Heart left ventricle (tissue), 13 donors: ENCODE measurements at regions not wholly inside any gene's neighbourhood (a gene's known extent, or its start where the extent isn't known, plus 50 kb on each side); places are given as distances from the start of the nearest gene placed in this dataset.

Experiments
- POLR2A ChIP-seq, 2 donors: fragments of 450-650 bp; IDR thresholded peaks; one replicate each; pipeline ENCODE4 v1.6.1; 2017; ENCODE audit warnings: antibody characterized with exemption in 2 of 2, mild to moderate bottlenecking in 2 of 2, moderate library complexity in 2 of 2
- TF ChIP-seq, protein P1 (sequence below), 12 donors: fragments of 200-600 bp; sonication (generic) in 4 of 12; IDR thresholded peaks; one replicate each; pipeline versions ENCODE4 v1.5.0 to v1.8.0; 2018 to 2022; ENCODE audit warnings: antibody characterized with exemption in 12 of 12, mild to moderate bottlenecking in 5 of 12
- donor health status: ischemic (EF 13 %, LVEDD 7.1; RV severe dilation, severe dysfunction).
- donor health status: DM: no; HTN: yes; CAD: no.
- donor health status: DM: no; HTN: no; CAD: no.
- donor health status: ischemic (EF 25% LVEDD 6.9; RV normal size, moderate dysfunction).
- donor health status: ischemic (EF 25% LVEDD 5.7; RV mildly dilated, moderate dysfunction).
- donor health status: ischemic (EF 35%, LVEDD 5.7; RV mildly dilated, moderate dysfunction).
- donor health status: nonischemic (EF 11% LVEDD 7.7; RV severe dilation, severe dysfunction).
- donor health status: DM: yes; HTN: yes; CAD: no.
- donor health status: PGD.
- donor health status: ischemic (EF 29% LVEDD 5.4; RV normal size, mild dysfunction).
- donor health status: nonischemic (EF 23%, LVEDD 6.1; RV moderate dilation, normal function).

DNA sequence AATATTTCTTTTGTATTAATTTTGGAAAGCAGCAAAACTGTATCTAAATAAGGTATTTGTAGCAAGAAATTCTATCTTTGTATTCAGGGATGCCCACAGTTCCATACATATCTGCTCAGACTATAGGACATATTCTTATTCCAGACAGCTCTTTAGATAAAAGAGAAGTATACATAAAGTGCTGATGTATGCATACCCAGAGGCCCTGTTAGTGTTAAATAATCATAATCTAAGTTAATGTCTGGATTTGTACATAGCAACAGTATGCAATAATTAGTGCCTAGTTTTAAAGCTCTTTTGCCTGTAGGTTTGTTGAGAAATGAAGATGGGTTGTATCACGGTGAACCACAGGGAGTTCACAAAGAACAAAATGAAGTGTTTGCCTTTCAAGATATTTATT is 428.0 kb upstream of the RGPD4 start:
- TF ChIP-seq, protein P1, sequence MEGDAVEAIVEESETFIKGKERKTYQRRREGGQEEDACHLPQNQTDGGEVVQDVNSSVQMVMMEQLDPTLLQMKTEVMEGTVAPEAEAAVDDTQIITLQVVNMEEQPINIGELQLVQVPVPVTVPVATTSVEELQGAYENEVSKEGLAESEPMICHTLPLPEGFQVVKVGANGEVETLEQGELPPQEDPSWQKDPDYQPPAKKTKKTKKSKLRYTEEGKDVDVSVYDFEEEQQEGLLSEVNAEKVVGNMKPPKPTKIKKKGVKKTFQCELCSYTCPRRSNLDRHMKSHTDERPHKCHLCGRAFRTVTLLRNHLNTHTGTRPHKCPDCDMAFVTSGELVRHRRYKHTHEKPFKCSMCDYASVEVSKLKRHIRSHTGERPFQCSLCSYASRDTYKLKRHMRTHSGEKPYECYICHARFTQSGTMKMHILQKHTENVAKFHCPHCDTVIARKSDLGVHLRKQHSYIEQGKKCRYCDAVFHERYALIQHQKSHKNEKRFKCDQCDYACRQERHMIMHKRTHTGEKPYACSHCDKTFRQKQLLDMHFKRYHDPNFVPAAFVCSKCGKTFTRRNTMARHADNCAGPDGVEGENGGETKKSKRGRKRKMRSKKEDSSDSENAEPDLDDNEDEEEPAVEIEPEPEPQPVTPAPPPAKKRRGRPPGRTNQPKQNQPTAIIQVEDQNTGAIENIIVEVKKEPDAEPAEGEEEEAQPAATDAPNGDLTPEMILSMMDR (IDR thresholded peaks at IDR 0.05): no peak
- TF ChIP-seq POLR2A (IDR thresholded peaks at IDR 0.05): no peak
